Motor neuron (in vitro differentiated cells): ENCODE measurements at regions not wholly inside any gene's neighbourhood (a gene's known extent, or its start where the extent isn't known, plus 50 kb on each side); places are given as distances from the start of the nearest gene placed in this dataset.
"Not testable (repeated sequence)": the region's sequence is repeated elsewhere in the genome, so short reads cannot be mapped to it uniquely, and the experiment has no call there.

ENCODE experiments used
- ATAC-seq, 8 experiments: fragments of 200-7000 bp; cut with Tn5 transposase; replicated peaks in 6 of 8; 2 replicates each; pipeline ENCODE4 v1.8.0; 2021; ENCODE audit warnings: mild to moderate bottlenecking in 8 of 8, moderate library complexity in 8 of 8
- H3K27ac ChIP-seq, 2 donors: fragments of 250-450 bp; sonication (Bioruptor Pico); 2 replicates each; pipeline ENCODE4 v1.9.0; 2021; ENCODE audit warnings: antibody characterized with exemption in 2 of 2, mild to moderate bottlenecking in 2 of 2, moderate library complexity in 1 of 2
- H3K4me1 ChIP-seq, 2 donors: fragments of 250-450 bp; sonication (Bioruptor Pico); replicated peaks in 1 of 2; 2 replicates each; pipeline ENCODE4 v1.6.1; 2021; ENCODE audit warnings: antibody characterized with exemption in 2 of 2, mild to moderate bottlenecking in 2 of 2, moderate library complexity in 1 of 2
- H3K4me3 ChIP-seq, 5 donors: fragments of 250-450 bp; sonication (Bioruptor Pico); 2 replicates each; pipeline ENCODE4 v1.9.0; 2021; ENCODE audit warnings: antibody characterized with exemption in 5 of 5, mild to moderate bottlenecking in 5 of 5, moderate library complexity in 4 of 5
- WGBS, 10 experiments: fragments of 450-650 bp; shearing (Covaris generic); methylation state at CpG; one replicate each; pipeline ENCODE4 v1.0.0; 2022; 5-methylcytosine and 5-hydroxymethylcytosine counted together
- in situ Hi-C, 9 experiments: fragments of 400-800 bp; cut with MboI; loops; one replicate each; pipeline ENCODE4 v1.15.0; 2021; ENCODE audit warnings: low sequenced_read_pairs in 9 of 9, low pct_unique_long_range_greater_than_20kb in 2 of 9; ENCODE audit not compliant: unreplicated experiment in 9 of 9

- Histone ChIP-seq H3K4me1 (no peaks in the 10 kb centered on the region), H3K27ac (no peak overlapping the region), H3K4me3 (no peak overlapping the region)
- ATAC-seq: no peak
- in situ Hi-C loops: no loop called here
- WGBS, 10 experiments: 7 to 80% (median 31%) methylated on average over 1 to 2 of the region's 2 CpGs; no CpG with 5 or more reads in 2 of the 10 experiments
Observed at GRCh38 chr7:23887660-23888059, 177.6 kb downstream of the STK31 start.

- H3K4me1 ChIP-seq: no peaks in the 10 kb centered on the region
- in situ Hi-C loops: no loop called here
- 17 to 83% (median 55%) methylated on average over 1 of the region's 1 CpG; no CpG with 5 or more reads in 4 of the 10 experiments for whole genome bisulfite sequencing, 10 experiments
- H3K27ac ChIP-seq: no peak overlapping the region
- H3K4me3 ChIP-seq: no peak overlapping the region
- no peak for ATAC-seq
Observed at GRCh38 chr7:23888958-23889357, 178.9 kb downstream of the STK31 start.

- WGBS, 10 experiments: 0 to 100% (median 80%) methylated on average over 1 of the region's 1 CpG; no CpG with 5 or more reads in 3 of the 10 experiments
- no peak overlapping the region for H3K27ac ChIP-seq
- in situ Hi-C loops: no loop called here
- H3K4me1 ChIP-seq: no peaks in the 10 kb centered on the region
- H3K4me3 ChIP-seq: no peak overlapping the region
- no peak for ATAC-seq
Observed at GRCh38 chr7:23889566-23889965, 179.5 kb downstream of the STK31 start.

- Histone ChIP-seq H3K4me1 (no peaks in the 10 kb centered on the region), H3K27ac (no peak overlapping the region), H3K4me3 (no peak overlapping the region)
- 0 to 100% (median 33%) methylated on average over 1 of the region's 1 CpG; no CpG with 5 or more reads in 3 of the 10 experiments for WGBS, 10 experiments
- ATAC-seq: no peak
- in situ Hi-C loops: no loop called here
Observed at GRCh38 chr7:23892019-23892418, 182.0 kb downstream of the STK31 start.

GRCh38 chr7:23893176-23893941 lies 183.3 kb downstream of the STK31 start:
- Histone ChIP-seq H3K27ac (no peak overlapping the region), H3K4me1 (no peaks in the 10 kb centered on the region), H3K4me3 (no peak overlapping the region)
- WGBS, 10 experiments: 0 to 97% (median 87%) methylated on average over 1 to 7 of the region's 7 CpGs; no CpG with 5 or more reads in 2 of the 10 experiments
- peak in 7 of 8 experiments; percentile 10 to 96 (median 30) for ATAC-seq
- in situ Hi-C loops: no loop called here

- H3K4me3 ChIP-seq: no peak overlapping the region
- in situ Hi-C loops: no loop called here
- H3K4me1 ChIP-seq: no peaks in the 10 kb centered on the region
- ATAC-seq: peak in 3 of 8 experiments; percentile 11 to 52 (median 39)
- no peak overlapping the region for H3K27ac ChIP-seq
- WGBS, 10 experiments: 28 to 94% (median 64%) methylated on average over 2 to 10 of the region's 13 CpGs
Observed at GRCh38 chr7:23893942-23894891, 184.2 kb downstream of the STK31 start.

- ATAC-seq: no peak
- in situ Hi-C loops: no loop called here
- Histone ChIP-seq H3K4me3 (no peak overlapping the region), H3K4me1 (no peaks in the 10 kb centered on the region), H3K27ac (no peak overlapping the region)
- 29 to 100% (median 89%) methylated on average over 3 to 4 of the region's 4 CpGs for WGBS, 10 experiments
Observed at GRCh38 chr7:23894892-23895569, 185.0 kb downstream of the STK31 start.

GRCh38 chr7:23895666-23896096 lies 185.7 kb downstream of the STK31 start:
- Histone ChIP-seq H3K4me3 (no peak overlapping the region), H3K27ac (no peak overlapping the region), H3K4me1 (no peaks in the 10 kb centered on the region)
- ATAC-seq: peak in 2 of 8 experiments; percentile 36 to 74
- 0 to 92% (median 50%) methylated on average over 1 to 6 of the region's 6 CpGs for WGBS, 10 experiments
- in situ Hi-C loops: no loop called here

- Histone ChIP-seq H3K27ac (no peak overlapping the region), H3K4me1 (no peaks in the 10 kb centered on the region), H3K4me3 (no peak overlapping the region)
- in situ Hi-C loops: no loop called here
- no peak for ATAC-seq
Observed at GRCh38 chr7:23898619-23899018, 188.6 kb downstream of the STK31 start.

- H3K27ac ChIP-seq, H3K4me1 ChIP-seq, H3K4me3 ChIP-seq, ATAC-seq, in situ Hi-C loops: not testable (repeated sequence)
- 79 to 100% (median 97%) methylated on average over 1 to 20 of the region's 30 CpGs; no CpG with 5 or more reads in 6 of the 10 experiments for WGBS, 10 experiments
Observed at GRCh38 chr7:23904901-23905300, 194.9 kb downstream of the STK31 start.

GRCh38 chr7:23907012-23907411 lies 197.0 kb downstream of the STK31 start:
- ATAC-seq: no peak
- Histone ChIP-seq H3K4me1 (no peaks in the 10 kb centered on the region), H3K27ac (no peak overlapping the region), H3K4me3 (no peak overlapping the region)
- in situ Hi-C loops: no loop called here
- WGBS, 10 experiments: 0 to 83% (median 51%) methylated on average over 1 to 2 of the region's 2 CpGs; no CpG with 5 or more reads in 1 of the 10 experiments

GRCh38 chr7:23909426-23909825 lies 199.4 kb downstream of the STK31 start:
- WGBS, 10 experiments: 0 to 75% (median 35%) methylated on average over 1 of the region's 1 CpG; no CpG with 5 or more reads in 3 of the 10 experiments
- H3K4me3 ChIP-seq: no peak overlapping the region
- ATAC-seq: no peak
- H3K27ac ChIP-seq: no peak overlapping the region
- in situ Hi-C loops: no loop called here
- H3K4me1 ChIP-seq: no peaks in the 10 kb centered on the region

- Histone ChIP-seq H3K4me1 (no peaks in the 10 kb centered on the region), H3K27ac (no peak overlapping the region), H3K4me3 (no peak overlapping the region)
- peak in 2 of 8 experiments; percentile 27 to 99 for ATAC-seq
- in situ Hi-C loops: no loop called here
- WGBS, 10 experiments: 17 to 100% (median 57%) methylated on average over 1 to 2 of the region's 2 CpGs; no CpG with 5 or more reads in 3 of the 10 experiments
Observed at GRCh38 chr7:23912065-23912464, 202.0 kb downstream of the STK31 start.
